HPDE6-E6E7 (cell line): ENCODE measurements at regions not wholly inside any gene's neighbourhood (a gene's known extent, or its start where the extent isn't known, plus 50 kb on each side); places are given as distances from the start of the nearest gene placed in this dataset.
"Not testable (repeated sequence)": the region's sequence is repeated elsewhere in the genome, so short reads cannot be mapped to it uniquely, and the experiment has no call there.

Experiments used
- DNase-seq: peaks from one replicate; pipeline ENCODE4 v3.0.0; 2011; ENCODE audit warnings: missing footprints; ENCODE audit errors: extremely low spot score

GRCh38 chr2:402721-403120, 114.8 kb upstream of the ALKAL2 start:
- DNase-seq: no peak

GRCh38 chr2:402206-402605, 114.3 kb upstream of the ALKAL2 start:
- no peak for DNase-seq

- no peak for DNase-seq
Measured at GRCh38 chr2:401019-401679, 113.3 kb upstream of the ALKAL2 start.

- no peak for DNase-seq
Measured at GRCh38 chr2:397926-398325, 110.0 kb upstream of the ALKAL2 start.

- DNase-seq: no peak
Measured at GRCh38 chr2:397521-397920, 109.6 kb upstream of the ALKAL2 start.

- DNase-seq: no peak
Measured at GRCh38 chr2:396903-397302, 109.0 kb upstream of the ALKAL2 start.

GRCh38 chr2:395886-396285, 108.0 kb upstream of the ALKAL2 start:
- DNase-seq: no peak

GRCh38 chr2:393711-394696, 106.1 kb upstream of the ALKAL2 start:
- no peak for DNase-seq

- DNase-seq: no peak
Measured at GRCh38 chr2:392926-393280, 105.0 kb upstream of the ALKAL2 start.

GRCh38 chr2:392181-392925, 104.5 kb upstream of the ALKAL2 start:
- DNase-seq: no peak

GRCh38 chr2:391696-392095, 103.8 kb upstream of the ALKAL2 start:
- no peak for DNase-seq

GRCh38 chr2:390959-391358, 103.1 kb upstream of the ALKAL2 start:
- no peak for DNase-seq

- DNase-seq: not testable (repeated sequence)
Measured at GRCh38 chr2:389985-390384, 102.1 kb upstream of the ALKAL2 start.

- not testable (repeated sequence) for DNase-seq
Measured at GRCh38 chr2:388752-389151, 100.9 kb upstream of the ALKAL2 start.

GRCh38 chr2:387980-388421, 100.1 kb upstream of the ALKAL2 start:
- DNase-seq: no peak

GRCh38 chr2:386406-387103, 98.7 kb upstream of the ALKAL2 start:
- no peak for DNase-seq

- DNase-seq: no peak
Measured at GRCh38 chr2:385785-386184, 97.9 kb upstream of the ALKAL2 start.

GRCh38 chr2:385061-385460, 97.2 kb upstream of the ALKAL2 start:
- no peak for DNase-seq

GRCh38 chr2:383888-384287, 96.0 kb upstream of the ALKAL2 start:
- DNase-seq: no peak

- DNase-seq: no peak
Measured at GRCh38 chr2:383178-383577, 95.3 kb upstream of the ALKAL2 start.

- no peak for DNase-seq
Measured at GRCh38 chr2:382728-383022, 94.8 kb upstream of the ALKAL2 start.
